ENCODE measurements at regions not wholly inside any gene's neighbourhood (a gene's known extent, or its start where the extent isn't known, plus 50 kb on each side); places are given as distances from the start of the nearest gene placed in this dataset.
"Not testable (repeated sequence)": the region's sequence is repeated elsewhere in the genome, so short reads cannot be mapped to it uniquely, and the experiment has no call there.

GRCh38 chr10:29784175-29784773 is 149.5 kb upstream of the SVIL start:
- no peak for DNase-seq

GRCh38 chr10:29783201-29783947 is 148.6 kb upstream of the SVIL start:
- DNase-seq = no peak

- DNase-seq = no peak
Measured at GRCh38 chr10:29780639-29781038, 145.9 kb upstream of the SVIL start.

GRCh38 chr10:29780096-29780495 is 145.3 kb upstream of the SVIL start:
- DNase-seq = no peak

GRCh38 chr10:29776246-29776645 is 141.5 kb upstream of the SVIL start:
- no peak for DNase-seq

GRCh38 chr10:29774475-29774874 is 139.7 kb upstream of the SVIL start:
- no peak for DNase-seq

GRCh38 chr10:29773675-29774091 is 138.9 kb upstream of the SVIL start:
- no peak for DNase-seq

- no peak for DNase-seq
Measured at GRCh38 chr10:29772403-29772802, 137.6 kb upstream of the SVIL start.

- no peak for DNase-seq
Measured at GRCh38 chr10:29771376-29771775, 136.6 kb upstream of the SVIL start.

GRCh38 chr10:29769277-29769676 is 134.5 kb upstream of the SVIL start:
- not testable (repeated sequence) for DNase-seq

GRCh38 chr10:29767968-29768367 is 133.2 kb upstream of the SVIL start:
- no peak for DNase-seq

GRCh38 chr10:29766753-29767152 is 132.0 kb upstream of the SVIL start:
- DNase-seq = no peak

GRCh38 chr10:29765330-29765729 is 130.6 kb upstream of the SVIL start:
- peak; percentile 2 for DNase-seq

- DNase-seq = no peak
Measured at GRCh38 chr10:29763396-29763795, 128.6 kb upstream of the SVIL start.

GRCh38 chr10:29761916-29762315 is 127.1 kb upstream of the SVIL start:
- DNase-seq = no peak

GRCh38 chr10:29760138-29760900 is 125.5 kb upstream of the SVIL start:
- DNase-seq = no peak

- no peak for DNase-seq
Measured at GRCh38 chr10:29757551-29758297, 123.0 kb upstream of the SVIL start.

GRCh38 chr10:29756451-29756850 is 121.7 kb upstream of the SVIL start:
- DNase-seq = no peak

- no peak for DNase-seq
Measured at GRCh38 chr10:29753283-29753682, 118.5 kb upstream of the SVIL start.

GRCh38 chr10:29751684-29752083 is 116.9 kb upstream of the SVIL start:
- DNase-seq = no peak

GRCh38 chr10:29751240-29751639 is 116.5 kb upstream of the SVIL start:
- DNase-seq = no peak

- no peak for DNase-seq
Measured at GRCh38 chr10:29749150-29749549, 114.4 kb upstream of the SVIL start.

- DNase-seq = no peak
Measured at GRCh38 chr10:29748109-29748650, 113.4 kb upstream of the SVIL start.
